Hematopoietic multipotent progenitor cell treated with erythropoietin and hydrocortisone succinate and interleukin-3 and kit ligand, for 6 days (in vitro differentiated cells): ENCODE measurements at regions not wholly inside any gene's neighbourhood (a gene's known extent, or its start where the extent isn't known, plus 50 kb on each side); places are given as distances from the start of the nearest gene placed in this dataset.

Source experiments
- DNase-seq: peaks from one replicate; pipeline ENCODE4 v3.0.0-alpha.2; 2015

DNA sequence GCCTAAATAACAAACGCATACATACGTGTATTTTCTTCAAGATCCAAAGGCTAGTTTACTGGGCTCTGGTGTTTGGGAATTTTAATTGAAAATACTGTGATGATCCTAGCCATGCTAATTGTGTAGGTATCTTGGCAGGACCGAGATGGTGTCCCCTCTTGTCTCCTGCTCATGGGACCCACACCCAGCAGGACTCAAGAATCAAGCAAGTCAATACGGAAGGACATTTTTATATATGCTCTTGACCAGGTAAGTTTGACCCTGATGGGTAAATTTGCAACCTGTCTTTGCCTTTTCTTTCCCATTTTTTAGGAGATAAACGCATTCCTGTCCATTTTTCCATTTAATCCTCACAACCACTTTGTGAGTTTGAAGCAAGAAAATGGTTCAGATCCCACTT, 111.8 kb upstream of the MYCN start:
- no peak for DNase-seq

DNA sequence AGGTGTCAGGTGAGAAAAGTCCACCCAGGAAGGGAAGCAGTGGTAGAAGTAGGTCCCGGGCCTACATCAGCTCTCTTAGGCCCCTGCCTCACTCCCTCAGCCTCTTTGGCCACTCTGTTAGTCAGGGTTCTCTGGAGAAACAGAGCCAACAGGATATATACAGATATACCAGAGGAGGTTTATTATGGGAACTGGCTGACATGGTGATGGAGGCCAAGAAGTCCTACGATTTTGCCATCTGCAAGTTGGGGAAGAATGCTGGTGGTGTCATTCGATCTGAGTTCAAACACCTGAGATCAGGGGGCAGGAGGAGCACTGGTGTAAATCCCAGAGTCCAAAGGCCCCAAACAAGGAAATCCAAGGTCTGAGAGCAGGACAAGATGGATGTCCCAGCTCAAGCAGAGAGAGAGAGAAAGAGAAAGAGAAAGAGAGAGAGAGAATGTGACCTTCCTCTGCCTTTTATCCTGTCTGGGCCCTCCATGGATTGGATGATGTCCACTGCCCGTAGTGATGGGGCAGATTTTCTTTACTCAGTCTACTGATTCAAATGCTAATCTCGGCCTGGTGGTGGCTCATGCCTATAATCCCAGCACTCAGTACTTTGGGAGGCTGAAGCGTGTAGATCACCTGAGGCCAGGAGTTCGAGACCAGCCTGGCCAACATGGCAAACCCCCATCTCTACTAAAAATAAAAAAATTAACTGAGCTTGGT, 111.1 kb upstream of the MYCN start:
- no peak for DNase-seq

DNA sequence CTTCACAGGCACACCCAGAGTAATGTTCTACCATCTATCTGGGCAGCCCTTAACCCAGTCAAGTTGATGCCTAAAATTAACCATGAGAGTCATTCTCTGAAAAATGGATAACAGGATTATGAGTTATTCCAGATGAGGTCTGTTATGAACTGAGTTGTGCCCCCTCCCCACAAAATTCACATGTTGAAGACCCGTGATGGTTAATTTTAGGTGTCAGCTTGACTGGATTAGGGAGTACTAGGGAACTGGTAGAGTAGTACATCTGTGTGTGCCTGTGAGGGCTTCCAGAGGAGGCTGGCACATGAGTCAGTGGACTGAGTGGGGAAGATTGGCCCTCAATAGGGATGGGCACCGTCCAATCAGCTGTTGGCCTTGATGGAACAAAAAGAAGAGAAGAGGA, 110.4 kb upstream of the MYCN start:
- no peak for DNase-seq

DNA sequence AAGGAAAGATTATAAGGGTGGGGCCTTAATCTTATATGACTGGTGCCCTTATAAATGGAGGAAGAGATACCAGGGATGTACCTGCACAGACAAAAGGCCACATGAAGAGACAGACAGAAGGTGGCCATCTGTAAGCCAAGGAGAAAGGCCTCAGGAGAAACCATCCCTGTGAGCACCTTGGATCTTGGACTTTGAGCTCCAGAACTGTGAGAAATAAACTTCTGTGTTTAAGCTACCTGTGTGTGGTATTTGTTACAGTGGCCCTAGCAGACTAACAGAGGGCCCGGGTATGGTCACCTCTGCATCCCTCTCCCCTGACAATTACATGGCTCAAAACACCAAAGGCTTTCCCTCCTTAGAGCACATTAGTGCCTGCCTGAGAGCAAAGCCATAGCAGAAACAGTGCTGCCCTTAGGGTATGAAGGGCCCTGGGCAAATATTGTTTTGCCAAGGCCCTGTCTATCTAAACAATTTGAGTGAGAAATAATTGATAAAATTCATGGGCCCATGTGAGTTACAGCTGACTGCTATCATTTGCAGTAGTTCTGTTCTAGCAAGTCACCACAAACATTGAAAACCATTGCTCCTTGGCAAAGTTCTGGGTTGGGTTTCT, 109.3 kb upstream of the MYCN start:
- DNase-seq = no peak

DNA sequence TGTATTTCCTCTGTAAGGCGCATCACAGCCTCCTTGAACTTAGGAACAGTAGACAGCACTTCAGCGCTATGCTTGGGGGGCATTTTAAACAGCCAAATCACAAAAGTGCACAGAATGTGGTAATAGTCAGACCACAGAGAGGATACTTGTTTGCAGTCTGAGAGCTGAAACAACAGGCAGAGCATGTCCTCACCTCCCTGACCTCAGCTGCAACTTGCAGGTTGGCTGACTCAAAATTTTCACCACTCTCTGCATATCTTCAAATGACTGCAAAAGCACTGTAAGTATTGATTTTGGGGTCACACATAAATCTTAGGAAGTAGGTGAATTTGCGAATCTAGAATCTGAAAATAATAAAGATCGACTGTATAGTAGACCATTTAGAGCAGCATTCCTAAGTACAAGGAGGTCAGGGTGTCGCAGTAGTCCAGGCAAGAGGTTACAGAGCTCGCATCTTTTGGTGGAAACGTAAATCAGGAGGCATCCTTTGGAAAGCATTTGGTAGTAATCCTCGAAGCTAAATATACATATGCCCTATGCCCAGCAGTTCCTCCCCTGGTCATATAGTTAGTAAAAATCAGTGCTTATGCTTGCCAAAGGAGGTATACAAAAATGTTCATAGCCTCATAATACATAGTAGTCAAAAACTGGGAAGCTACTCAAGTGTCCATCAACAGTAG, 108.2 kb upstream of the MYCN start:
- no peak for DNase-seq

DNA sequence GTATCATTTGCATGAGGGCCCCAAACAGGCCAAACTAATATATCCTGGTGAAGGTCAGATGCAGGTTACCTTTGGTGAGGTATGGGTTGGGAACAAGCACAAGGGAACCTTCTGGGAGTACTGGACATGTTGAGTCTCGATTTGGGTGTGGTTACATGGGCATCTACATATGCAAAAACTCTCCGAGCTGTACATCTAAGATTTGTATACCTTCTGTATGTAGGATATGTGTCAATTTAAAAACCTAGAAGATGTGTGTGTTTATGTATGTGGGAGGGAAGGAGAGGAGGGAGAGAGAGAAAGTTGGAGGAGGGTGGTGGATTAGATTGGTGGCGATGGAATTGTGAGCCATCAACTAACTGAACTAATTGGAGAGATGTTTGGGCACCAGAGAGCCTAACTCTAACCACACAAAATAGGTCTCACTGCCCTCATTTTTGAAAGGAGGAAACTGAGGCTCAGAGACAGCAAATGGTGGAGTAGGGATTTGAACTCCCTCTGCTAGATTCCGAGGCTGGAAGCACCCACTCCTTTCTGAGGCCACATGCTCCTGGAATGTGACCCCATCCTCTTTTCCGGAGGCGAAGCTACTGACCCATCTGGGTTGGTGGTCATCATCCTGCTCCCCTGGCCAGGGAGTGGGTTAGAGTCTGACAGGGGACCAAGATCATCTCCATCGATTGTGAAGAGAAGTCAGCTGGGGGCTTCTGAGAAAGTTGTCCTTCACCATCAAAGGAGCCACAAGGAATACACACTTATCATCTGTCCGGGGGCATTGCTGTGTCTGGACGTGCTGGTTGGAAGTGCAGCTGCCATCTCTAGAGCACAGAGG, 107.3 kb upstream of the MYCN start:
- DNase-seq = no peak

DNA sequence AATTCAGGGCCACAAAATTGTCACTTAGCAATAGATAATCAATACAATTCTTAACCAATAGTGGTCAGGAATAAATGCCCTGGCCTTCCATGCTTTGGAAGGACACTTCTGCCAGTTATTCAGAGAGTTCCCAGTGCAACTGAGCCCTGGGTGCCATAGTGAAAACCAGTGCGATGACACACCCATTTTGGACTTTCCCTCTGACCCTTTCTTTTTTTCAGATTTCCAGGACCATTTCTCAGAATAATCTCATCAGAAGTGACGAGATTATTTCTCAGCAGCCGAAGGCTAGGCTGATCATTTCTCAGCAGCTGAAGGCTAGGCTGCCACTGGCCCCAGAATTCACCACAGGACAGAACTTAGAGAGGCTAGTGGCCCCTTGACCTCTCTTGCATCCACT, 106.6 kb upstream of the MYCN start:
- DNase-seq = no peak

DNA sequence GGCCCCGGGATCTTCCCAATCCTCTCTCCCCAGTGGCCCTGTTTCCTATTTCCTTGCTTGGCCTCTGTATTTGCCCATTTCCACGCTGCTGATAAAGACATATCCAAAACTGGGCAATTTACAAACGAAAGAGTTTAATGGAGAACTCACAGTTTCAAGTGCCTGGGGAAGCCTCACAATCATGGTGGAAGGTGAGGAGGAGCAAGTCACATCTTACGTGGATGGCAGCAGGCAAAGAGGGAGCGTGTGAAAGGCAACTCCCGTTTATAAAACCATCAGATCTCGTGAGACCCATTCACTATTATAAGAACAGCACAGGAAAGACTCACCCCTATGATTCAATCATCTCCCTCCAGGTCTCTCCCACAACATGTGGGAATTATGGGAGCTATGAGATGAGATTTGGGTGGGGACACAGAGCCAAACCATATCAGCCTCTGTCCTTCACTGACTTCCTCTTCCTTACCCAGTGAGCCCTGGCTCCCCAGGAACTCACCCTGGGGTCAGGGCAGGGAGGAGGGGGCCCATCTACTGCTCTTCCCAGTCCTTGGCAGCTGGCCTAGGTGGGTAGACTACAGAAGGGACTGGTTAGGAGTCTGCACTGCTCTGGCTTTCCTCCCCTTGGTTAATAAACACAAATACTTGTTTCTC, 105.8 kb upstream of the MYCN start:
- DNase-seq = no peak

DNA sequence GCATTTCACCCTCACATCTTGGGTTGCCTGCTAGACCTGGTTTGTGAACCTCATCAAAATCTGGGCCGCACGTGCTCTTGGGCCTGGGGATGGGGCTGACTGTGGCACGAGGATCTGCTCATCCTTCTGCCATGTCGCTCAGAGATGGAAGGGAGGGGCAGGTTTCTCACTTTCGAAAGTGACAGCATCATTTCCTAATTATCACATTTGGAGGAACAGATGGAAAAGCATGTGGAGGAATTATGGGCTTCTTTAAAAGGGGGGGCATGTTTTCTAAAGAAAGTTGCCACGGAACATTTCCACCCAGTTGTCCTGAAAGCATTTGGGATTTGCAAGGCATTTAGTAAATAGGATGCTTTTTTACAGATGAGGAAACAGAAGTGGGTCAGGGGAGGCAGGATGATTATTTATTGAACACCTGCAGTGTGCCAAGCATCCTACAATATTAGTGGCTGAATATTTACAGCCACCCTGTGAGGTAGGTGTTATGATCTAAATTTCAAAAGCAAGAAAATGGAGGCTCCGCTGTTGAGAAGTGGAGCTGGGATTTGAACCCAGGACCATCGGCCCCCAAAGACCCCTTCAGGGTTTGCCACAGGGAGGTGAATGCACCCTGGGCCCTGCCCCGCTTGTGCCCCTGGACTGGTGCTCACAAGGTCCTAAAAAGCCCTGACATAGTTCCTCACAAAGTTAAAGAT, 104.2 kb upstream of the MYCN start:
- DNase-seq = no peak

DNA sequence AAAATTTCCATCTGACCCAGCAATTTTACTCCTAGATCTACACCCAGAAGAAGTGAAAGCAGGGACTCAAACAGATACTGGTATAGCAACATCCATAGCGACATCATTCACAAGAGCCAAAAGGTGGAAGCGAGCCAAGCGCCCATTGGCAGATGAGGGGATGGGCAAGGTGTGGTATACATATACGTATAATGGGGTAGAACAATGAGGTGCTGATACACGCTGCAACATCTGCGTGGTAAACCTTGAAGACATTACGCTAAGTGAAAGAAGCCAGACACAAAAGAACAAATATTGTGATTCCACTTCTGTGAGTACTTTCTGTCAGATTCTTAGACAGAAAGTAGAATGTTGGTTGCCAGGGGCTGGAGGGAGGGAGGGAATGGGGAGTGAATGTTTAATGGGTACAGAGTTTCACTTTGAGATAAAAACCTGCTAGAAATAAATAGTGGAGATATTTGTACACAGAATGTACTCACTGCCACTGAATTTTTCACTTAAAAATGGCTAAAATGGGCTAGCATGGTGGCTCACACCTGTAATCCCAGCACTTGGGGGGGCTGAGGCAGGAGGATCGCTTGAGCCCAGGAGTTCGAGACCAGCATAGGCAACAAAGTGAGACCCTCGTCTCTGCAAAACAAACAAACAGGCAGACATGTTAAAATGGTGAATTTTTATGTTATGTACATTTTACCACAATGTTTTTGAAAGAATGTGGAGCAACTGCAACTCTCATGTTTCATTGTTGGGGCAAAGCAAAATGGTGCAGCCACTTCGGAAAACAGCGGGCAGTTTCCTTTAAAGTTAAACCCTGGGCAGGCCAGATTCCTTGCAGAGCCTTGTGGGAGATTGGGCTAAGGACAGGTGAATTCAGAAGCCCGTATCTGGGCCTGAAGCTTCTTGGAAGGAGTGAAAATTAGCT, 103.4 kb upstream of the MYCN start:
- DNase-seq = no peak

DNA sequence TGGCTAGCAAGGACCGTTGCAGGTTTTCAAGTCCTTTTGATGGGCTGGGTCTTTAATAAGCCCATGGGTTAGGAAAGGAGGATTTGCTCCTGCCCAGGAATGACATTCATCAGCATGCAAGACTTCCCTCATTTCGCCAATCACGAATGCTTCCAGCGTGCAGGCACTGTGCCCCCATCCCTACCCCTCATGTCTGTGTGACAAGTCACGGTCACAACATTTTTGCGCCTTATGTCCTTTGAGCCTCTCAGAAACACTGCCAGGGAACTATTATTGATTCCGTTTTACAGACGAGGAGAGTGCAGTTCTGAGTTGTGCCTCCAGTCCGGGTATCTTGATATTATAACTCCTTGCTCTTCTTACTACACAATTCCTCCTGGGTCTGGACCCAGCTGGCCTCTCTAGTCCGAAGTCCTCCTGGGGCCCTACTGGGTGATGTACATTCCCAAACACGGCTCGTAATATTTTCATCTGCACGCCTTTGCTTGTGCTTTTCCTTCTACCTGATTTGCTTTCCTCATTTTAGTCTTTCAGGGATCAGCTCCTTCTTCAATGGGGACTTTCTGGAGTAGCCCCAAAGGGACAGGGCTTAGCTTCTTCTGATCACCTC, 101.8 kb upstream of the MYCN start:
- DNase-seq = no peak

DNA sequence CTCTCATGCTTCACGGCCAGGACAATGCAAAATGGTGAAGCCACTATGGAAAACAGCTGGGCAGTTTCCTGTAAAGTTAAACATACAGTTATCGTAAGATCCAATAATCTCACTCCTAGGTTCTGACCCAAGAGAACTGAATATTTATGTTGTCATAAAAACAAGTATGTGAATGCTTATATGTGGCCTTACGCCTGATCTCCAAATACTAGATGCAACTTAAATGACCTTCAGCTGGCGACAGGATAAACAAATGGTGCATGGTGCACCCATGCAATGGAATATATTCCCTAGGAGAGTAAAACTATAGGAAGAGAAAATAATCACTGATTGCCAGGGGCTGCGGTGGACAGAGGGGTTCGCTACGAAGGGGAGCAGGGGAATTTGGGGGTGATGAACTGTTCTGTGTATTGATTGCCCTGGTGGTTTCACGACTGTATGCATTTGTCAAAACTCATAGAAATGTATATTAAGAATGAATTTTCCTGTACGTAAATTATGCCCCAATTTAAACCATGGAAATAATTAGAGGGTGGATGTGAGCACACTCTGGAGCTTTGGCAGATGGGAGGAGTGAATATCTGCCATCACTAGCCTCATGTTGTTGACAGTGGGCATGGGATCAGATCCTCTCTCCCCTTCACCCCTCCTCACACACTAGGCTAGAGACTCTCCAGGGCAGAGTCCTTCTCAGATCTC, 100.8 kb upstream of the MYCN start:
- DNase-seq = no peak

DNA sequence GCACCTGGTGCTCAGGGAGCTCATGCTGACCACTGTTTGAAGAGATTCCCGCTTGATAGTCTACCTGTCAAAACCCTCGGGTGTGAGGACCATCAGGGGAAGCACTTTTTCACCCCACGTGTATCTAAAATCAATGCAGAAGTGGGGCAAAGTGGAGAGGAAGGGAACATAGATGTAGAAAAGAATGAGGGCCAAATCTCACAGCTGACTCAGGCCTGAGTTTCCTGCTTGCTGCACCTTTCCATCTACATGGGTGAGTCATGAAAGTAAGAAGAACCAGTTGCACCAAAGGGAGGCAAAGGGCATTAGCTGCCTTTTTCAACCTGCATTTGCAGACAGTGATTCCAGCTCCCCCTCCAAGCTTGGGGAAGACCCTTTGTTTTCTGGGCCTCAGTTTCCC, 100.2 kb upstream of the MYCN start:
- no peak for DNase-seq

DNA sequence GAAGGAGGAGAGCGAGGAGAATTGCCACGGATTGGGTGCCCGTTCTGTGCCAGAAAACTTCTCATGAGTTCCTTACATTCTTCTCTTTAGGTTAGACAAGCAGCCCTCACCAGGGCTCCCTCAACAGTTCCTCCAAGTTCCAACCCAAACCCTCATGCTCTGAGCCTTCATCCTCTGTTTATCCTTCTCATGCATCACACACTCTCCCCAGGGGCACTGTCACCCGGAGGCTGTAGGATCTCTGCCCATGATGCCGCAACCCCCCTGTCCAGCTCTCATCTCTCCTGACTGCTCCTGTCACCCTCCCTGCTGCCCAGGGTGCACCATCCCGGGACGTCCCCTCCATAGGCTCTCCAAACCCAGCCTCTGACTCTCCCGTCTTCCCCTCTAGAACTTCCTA, 99.4 kb upstream of the MYCN start:
- no peak for DNase-seq

DNA sequence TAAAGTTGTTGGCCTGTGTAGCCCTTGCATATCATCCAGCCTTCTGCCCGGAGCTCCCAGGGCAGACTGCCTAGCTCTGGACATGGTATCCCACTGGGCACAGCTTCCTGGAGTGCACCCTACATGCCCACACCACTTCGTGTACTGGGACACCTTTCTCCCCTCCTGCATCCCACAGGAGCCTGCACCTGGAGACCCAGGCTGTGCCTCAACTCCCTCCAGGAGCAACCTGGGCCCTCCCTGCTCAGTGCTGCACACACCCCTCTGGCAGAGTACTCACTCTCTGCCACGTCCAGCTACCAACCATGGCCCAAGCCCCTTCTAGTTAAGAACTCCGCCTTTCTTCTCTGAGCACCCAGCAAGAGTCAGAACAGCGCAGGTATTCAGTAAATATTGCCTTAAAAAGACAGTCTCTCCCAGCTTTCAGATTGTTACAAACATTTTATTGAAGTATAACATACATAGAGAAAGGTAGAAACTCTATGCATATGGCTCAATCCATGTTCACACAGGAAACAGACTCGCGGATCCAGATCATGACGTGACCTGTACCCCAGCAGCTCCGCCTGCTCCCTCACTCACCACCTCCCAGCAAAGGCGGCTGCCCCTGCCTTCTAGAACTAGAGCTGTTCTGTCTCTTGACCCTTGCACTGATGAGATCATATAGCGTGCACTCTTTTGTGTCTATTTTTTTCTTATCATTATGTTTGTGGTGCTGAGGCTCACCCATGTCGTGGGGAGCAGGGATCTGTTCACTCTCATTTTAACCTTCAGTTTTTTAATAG, 98.4 kb upstream of the MYCN start:
- no peak for DNase-seq

DNA sequence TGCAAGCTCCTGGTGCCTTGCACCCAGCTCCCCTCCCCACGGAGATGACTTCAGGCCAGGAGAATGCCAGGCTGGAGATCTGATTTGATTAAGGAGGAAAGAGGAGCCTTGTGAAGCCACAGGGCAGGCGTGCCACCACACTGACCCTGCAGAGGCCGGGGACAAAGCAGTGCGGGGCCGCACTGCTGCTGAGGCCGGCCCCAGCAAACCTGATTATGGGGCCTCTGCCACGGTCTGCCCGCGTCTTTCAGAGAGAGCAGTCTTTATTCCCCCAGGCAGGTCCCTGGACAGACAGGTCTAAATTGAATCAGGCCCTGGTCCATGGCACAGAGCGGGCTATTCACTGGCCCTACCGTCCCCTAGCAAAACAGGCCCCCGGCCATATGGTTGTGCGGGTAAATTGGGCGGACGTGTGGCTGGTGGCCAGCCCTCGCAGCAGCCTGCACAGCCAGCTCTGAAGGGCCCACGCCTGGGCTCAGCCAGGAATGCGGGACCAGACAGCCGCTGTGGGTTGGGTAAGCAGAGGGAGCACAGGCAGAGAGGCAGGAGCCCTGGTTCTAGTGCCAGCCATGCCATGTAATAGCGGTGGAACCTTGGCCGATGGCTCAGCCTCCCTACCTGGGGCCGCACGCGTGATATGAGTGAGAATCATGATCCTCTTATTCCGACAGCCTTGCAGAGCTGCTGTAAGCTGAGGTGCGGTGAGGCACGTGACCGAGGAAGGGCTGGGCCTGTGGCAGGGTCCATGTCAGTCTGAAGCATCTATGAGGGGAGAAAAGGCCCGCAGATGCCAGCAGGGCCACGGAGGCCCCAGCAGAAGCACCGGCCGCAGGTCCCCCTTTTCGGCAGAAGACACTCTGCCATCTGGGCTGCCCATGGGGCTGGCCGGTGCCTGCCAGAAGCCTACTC, 97.3 kb upstream of the MYCN start:
- no peak for DNase-seq

DNA sequence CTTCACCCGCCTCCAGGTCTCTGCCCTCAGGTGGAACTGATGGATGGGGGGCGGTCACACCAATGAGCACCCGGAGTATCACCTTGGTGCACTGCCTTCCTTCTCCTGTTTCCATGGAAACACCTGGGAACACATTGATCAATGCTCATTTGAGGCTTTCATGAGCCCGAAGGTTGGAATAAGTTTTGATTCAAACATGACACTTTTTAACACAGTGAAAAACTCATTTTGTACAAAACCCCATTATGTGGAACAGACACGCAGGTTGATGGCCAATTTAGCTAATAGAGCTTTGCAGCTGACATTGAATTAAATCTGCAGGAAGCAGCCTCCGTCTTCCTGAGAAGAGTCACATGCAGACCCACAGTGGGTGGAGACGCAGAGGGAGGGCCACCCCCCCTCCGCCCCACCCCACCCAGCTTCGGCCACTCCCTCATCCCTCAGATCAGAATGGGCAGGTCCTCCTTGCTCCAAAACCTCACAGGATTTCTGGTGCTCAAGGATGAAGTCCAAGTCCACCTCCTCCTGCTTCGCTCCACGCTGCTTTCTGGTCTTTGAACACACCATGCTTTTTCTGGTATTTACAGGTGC, 96.0 kb upstream of the MYCN start:
- DNase-seq = peak; percentile 53

DNA sequence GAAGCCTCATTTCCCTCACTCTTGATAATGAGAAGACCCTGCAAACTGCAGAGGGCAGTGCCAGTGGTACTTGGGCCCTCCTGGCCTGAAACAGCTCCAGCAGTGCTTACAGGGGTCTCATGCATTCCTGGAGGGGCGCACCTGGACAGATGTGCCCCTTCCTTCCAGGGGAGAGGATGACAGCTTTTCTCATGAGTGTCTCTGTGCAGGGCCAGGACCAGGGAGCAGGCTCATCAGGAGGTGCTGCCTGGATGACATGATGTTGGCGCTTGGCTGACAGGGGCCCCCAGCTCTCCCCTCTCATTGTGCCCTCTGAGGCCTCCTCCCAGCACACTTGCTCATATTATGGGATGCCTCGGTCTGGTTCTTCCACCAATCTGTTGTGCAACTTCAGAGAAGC, 95.1 kb upstream of the MYCN start:
- DNase-seq = no peak
